AG09319 (cell line): ENCODE measurements at regions not wholly inside any gene's neighbourhood (a gene's known extent, or its start where the extent isn't known, plus 50 kb on each side); places are given as distances from the start of the nearest gene placed in this dataset.

Experiments
- DNase-seq: peaks from one replicate; pipeline ENCODE4 v3.0.0-alpha.2; 2010; ENCODE audit warnings: low read depth; ENCODE audit errors: extremely low read depth
- TF ChIP-seq, protein P1 (sequence below): IDR thresholded peaks from 2 replicates; pipeline ENCODE4 v1.5.1; 2011; ENCODE audit warnings: low read depth, mild to moderate bottlenecking, inconsistent platforms, low read length, moderate library complexity

DNA sequence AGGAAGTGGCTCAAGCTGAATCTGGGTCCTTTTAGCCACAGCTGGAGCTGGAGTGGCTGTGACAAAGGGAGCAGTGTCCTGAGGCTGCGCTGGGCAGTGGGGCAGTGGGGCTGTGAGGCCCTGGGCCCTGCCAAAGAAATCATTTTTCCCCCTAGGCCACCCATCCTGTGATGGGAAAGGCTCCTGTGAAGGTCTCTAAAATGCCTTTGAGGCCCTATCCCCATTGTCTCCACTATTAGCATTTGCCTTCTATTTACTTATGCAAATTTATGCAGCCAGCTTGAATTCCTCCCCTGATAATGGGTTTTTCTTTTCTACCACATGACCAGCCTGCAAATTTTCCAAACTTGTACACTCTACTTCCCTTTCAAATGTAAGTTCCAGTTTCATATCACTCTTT, 539.2 kb downstream of the MEI4 start:
- DNase-seq: no peak

DNA sequence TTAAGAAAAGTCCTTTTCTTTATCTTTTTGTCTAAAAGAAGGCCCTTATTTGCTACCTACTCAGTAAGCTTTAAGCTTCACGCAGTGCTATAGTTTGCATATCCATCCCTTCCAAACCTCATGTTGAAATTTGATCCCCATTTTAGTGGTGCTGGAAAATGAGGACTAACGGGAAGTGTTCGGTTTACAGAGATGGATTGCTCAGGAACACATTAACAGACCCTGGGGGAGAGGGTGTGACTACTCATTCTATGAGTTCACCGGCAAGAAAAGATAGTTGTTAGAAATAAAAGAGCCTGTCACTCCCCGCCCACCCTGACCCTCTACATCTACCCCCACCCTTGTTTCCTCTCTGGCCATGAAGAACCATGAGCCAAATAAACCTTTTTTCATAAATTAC, 546.2 kb downstream of the MEI4 start:
- TF ChIP-seq, protein P1, sequence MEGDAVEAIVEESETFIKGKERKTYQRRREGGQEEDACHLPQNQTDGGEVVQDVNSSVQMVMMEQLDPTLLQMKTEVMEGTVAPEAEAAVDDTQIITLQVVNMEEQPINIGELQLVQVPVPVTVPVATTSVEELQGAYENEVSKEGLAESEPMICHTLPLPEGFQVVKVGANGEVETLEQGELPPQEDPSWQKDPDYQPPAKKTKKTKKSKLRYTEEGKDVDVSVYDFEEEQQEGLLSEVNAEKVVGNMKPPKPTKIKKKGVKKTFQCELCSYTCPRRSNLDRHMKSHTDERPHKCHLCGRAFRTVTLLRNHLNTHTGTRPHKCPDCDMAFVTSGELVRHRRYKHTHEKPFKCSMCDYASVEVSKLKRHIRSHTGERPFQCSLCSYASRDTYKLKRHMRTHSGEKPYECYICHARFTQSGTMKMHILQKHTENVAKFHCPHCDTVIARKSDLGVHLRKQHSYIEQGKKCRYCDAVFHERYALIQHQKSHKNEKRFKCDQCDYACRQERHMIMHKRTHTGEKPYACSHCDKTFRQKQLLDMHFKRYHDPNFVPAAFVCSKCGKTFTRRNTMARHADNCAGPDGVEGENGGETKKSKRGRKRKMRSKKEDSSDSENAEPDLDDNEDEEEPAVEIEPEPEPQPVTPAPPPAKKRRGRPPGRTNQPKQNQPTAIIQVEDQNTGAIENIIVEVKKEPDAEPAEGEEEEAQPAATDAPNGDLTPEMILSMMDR: no peak
- DNase-seq: no peak

More for the DNA sequence above, 539.2 kb downstream of the MEI4 start:
- TF ChIP-seq, protein P1: no peak

DNA sequence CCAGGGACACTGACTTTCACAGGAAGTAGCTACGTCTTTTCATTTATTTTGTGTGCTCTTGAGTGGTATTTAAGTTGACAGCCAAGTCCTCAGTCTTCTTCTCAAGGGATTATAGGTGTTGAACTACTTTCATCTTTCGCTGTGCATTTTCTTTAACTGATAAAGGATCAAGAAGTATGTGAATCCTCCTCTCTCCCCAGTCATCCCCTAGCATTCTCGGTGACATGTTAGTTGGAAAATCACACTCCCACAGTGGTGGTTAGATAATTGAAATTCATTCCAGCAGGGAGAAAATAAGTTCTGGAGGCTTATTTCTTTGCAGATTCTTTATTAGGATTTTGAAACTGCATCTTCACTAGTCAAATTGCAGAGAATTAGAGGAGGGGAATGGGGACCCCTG, 569.4 kb downstream of the MEI4 start:
- no peak for DNase-seq
- TF ChIP-seq, protein P1: no peak

DNA sequence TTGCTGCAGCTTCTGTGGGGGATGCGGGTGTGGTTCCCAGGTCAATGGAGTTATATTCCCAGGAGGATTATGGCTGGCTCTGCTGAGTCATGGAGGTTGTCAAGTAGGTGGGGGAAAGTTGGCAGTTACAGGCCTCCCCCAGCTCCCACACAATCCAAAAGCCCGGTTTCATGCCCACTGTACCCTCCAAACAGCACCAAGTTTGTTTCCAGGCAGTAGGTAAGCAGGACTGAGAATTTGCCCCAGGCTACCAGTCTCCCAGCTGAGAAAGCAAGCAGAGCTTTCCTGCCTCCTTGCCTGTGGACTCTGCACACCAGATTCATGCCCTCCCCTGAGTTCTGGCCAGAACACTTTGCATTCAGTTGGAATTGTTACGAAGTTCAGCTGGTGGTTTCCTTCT, 578.2 kb downstream of the MEI4 start:
- TF ChIP-seq, protein P1: no peak
- DNase-seq: no peak

DNA sequence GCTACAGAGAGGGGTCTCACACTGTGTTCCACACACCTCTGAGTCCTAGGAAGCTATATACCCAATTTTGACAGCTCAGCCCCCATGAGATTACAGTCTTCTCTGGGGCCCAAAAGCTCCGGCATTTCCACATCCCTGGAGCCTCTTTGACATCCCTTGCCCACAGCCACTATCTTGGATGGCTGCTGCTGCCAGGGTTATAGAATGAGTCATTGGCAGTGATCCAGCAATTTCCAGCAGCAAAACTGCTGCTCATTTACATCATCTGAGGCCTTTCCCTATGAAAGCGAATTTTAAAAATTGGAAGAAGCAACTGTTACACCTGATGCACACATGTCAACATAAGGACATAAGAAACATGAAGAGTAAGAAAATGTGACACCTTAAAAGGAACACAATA, 590.7 kb downstream of the MEI4 start:
- DNase-seq: no peak
- TF ChIP-seq, protein P1: no peak

DNA sequence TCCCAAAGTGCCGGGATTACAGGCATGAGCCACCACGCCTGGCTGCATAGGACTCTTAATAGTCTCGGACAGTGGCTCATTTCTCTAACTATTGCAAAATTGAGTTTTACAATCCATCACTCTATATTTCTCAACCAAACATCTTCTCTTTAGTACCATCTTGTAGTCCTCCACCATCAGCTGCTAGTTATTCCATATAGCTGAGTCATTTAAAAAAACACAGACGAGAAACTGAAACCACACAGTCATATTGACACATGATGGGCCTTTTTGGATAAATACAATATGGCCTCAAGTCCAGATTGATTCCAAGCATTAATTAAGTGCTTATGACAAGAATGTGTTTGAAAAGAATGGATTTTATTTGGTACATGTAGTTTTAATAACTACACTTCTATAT, 599.1 kb downstream of the MEI4 start:
- TF ChIP-seq, protein P1: no peak
- DNase-seq: no peak

DNA sequence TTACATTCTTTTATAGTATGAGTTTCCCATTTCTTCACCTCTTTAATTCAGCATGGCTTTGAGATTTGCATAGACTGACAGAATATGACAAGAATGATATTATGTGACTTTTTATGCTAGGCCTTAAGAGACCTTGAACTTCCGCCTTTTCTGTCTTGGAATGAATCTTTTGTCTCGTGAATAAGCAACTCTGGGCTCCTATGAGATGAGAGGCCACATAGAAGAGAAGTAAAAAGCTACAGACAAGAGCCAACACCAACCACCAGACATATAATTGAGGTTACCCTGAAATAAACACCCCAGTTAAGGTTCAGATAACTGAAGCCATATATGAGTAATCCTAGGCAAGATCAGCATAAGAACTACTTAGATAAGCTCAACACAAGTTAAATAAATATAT, 600.8 kb downstream of the MEI4 start:
- TF ChIP-seq, protein P1: no peak
- no peak for DNase-seq
